Peyer's patch (tissue), 4 donors: ENCODE measurements at regions not wholly inside any gene's neighbourhood (a gene's known extent, or its start where the extent isn't known, plus 50 kb on each side); places are given as distances from the start of the nearest gene placed in this dataset.

Source experiments
- DNase-seq, 3 donors: peaks; one replicate each; pipeline ENCODE4 v3.0.0-alpha.2; 2017 to 2019
- H3K27ac ChIP-seq, 4 donors: fragments of 200-600 bp; sonication (generic); one replicate each; pipeline ENCODE4 v1.5.1; 2016 to 2019
- H3K27me3 ChIP-seq, 2 donors: fragments of 200-600 bp; sonication (generic); one replicate each; pipeline ENCODE4 v1.5.1; 2019
- H3K36me3 ChIP-seq, 3 donors: fragments of 200-600 bp; sonication (generic); one replicate each; pipeline ENCODE4 v1.5.1; 2016 to 2019
- H3K4me1 ChIP-seq, 4 donors: fragments of 200-600 bp; sonication (generic); one replicate each; pipeline ENCODE4 v1.5.1; 2016 to 2019
- H3K4me3 ChIP-seq, 4 donors: fragments of 200-600 bp; sonication (generic); 1 replicate in 3 of 4; 2 replicates in 1 of 4; pipeline ENCODE4 v1.5.1; 2016 to 2019; ENCODE audit warnings: mild to moderate bottlenecking in 1 of 4
- H3K9me3 ChIP-seq, 4 donors: fragments of 200-600 bp; sonication (generic); one replicate each; pipeline ENCODE4 v1.5.1; 2016 to 2019; ENCODE audit warnings: mild to moderate bottlenecking in 1 of 4
- POLR2A ChIP-seq, 2 donors: fragments of 450-650 bp; IDR thresholded peaks; one replicate each; pipeline ENCODE4 v1.5.1; 2017; ENCODE audit warnings: antibody characterized with exemption in 2 of 2, mild to moderate bottlenecking in 2 of 2, moderate library complexity in 2 of 2
- TF ChIP-seq, protein P1 (sequence below), 6 experiments: fragments of 450-650 bp in 4 of 6; fragments of 200-600 bp in 2 of 6; sonication (generic) in 1 of 6; IDR thresholded peaks; one replicate each; pipeline ENCODE4 v1.5.1; 2017 to 2019; ENCODE audit warnings: antibody characterized with exemption in 6 of 6, mild to moderate bottlenecking in 3 of 6, moderate library complexity in 1 of 6

DNA sequence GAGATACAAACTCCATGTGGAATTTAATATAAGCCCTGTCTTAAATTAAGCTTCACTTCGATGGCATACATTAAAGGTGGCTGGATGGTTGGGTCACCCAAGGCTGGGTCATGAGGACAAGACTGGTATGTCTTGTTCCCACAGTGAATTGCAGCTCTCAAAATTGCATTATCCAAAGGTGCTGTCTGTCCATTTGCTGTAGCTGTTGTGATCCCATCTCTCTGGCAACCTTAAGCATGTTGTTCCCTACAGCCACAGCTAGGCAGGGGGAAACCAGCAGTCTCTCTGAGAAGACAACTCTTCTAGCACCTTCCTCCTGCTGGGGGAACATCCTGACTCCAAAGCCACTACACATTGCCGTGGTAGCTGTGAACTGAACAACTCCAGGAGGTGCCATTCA, 187.0 kb downstream of the NUAK1 start:
- Histone ChIP-seq H3K36me3 (no peaks in the 10 kb centered on the region), H3K27me3 (no peaks in the 10 kb centered on the region), H3K27ac (no peak overlapping the region), H3K4me1 (no peaks in the 10 kb centered on the region), H3K9me3 (no peaks in the 10 kb centered on the region), H3K4me3 (no peak overlapping the region)
- TF ChIP-seq POLR2A (IDR thresholded peaks at IDR 0.05), result no peak
- DNase-seq, result no peak

DNA sequence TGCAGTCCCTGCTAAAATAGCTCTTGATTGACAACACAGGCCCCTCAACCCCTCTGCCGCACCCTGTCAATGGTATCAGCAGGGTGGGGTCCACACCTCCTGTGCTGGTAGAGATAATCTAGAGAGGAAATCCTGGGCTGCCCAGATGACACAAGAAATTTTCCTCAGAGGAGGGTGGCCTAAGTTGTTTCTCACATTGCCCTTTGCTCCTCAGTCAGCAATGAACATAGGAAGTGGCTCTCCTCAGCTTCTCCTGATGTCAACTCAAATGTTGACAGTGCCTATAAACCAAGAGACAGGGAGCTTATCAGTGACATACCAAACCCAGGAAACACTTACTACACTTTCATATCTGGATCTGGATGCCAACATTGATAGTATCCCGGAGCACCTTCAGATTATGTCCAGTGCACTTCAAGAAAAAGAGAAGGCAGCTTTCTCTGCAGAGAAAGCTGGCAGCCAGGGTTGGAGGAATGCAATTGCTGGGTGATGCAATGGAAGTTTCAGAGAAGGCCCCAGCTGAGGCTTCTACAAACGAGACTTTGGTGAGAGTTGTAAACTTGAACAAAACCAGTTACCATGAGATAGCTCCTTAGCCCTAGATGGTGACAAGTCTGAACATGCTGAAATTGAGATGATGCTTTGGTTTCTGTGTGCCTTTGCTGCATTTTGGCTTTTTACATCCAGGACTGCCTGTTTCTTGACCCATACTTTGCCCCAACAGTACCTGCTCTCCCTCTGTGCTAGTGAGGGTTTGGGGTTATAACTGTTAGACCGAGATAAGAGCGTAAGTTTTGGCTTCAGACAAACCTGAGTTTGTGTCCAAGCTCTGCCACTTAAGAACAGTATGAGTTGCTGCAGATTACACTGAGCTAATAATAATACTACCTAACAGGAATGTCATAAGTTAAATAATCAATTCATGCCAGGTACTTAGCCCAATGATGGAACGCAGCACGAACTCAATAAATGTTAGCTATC, 183.5 kb downstream of the NUAK1 start:
- Histone ChIP-seq H3K4me3 (no peak overlapping the region), H3K27me3 (no peaks in the 10 kb centered on the region), H3K4me1 (no peaks in the 10 kb centered on the region), H3K9me3 (no peaks in the 10 kb centered on the region), H3K36me3 (no peaks in the 10 kb centered on the region), H3K27ac (no peak overlapping the region)
- no peak for DNase-seq
- TF ChIP-seq, protein P1, sequence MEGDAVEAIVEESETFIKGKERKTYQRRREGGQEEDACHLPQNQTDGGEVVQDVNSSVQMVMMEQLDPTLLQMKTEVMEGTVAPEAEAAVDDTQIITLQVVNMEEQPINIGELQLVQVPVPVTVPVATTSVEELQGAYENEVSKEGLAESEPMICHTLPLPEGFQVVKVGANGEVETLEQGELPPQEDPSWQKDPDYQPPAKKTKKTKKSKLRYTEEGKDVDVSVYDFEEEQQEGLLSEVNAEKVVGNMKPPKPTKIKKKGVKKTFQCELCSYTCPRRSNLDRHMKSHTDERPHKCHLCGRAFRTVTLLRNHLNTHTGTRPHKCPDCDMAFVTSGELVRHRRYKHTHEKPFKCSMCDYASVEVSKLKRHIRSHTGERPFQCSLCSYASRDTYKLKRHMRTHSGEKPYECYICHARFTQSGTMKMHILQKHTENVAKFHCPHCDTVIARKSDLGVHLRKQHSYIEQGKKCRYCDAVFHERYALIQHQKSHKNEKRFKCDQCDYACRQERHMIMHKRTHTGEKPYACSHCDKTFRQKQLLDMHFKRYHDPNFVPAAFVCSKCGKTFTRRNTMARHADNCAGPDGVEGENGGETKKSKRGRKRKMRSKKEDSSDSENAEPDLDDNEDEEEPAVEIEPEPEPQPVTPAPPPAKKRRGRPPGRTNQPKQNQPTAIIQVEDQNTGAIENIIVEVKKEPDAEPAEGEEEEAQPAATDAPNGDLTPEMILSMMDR (IDR thresholded peaks at IDR 0.05), result no peak
- no peak for TF ChIP-seq POLR2A (IDR thresholded peaks at IDR 0.05)

DNA sequence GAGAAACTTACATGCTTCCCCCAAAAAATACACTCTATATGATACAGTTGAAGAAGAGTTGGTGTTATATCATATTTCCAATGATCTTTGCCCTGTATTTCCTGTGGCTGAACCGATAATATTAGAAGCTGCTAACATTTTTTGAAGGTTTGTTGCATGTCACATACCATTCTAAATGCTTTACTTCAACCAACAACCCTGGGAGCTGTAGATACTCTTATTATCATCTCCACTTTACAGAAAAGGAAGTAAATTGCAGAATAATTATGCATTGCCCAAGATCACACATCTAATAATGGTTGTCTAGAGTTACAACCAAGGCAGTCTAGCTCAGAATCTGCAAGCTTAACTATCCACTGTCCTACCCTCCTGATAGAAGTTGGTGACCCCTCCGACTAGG, 182.8 kb downstream of the NUAK1 start:
- Histone ChIP-seq H3K4me1 (no peaks in the 10 kb centered on the region), H3K9me3 (no peaks in the 10 kb centered on the region), H3K27ac (no peak overlapping the region), H3K4me3 (no peak overlapping the region), H3K36me3 (no peaks in the 10 kb centered on the region), H3K27me3 (no peaks in the 10 kb centered on the region)
- DNase-seq, result no peak
- TF ChIP-seq POLR2A (IDR thresholded peaks at IDR 0.05), result no peak
- TF ChIP-seq, protein P1 (IDR thresholded peaks at IDR 0.05), result no peak

DNA sequence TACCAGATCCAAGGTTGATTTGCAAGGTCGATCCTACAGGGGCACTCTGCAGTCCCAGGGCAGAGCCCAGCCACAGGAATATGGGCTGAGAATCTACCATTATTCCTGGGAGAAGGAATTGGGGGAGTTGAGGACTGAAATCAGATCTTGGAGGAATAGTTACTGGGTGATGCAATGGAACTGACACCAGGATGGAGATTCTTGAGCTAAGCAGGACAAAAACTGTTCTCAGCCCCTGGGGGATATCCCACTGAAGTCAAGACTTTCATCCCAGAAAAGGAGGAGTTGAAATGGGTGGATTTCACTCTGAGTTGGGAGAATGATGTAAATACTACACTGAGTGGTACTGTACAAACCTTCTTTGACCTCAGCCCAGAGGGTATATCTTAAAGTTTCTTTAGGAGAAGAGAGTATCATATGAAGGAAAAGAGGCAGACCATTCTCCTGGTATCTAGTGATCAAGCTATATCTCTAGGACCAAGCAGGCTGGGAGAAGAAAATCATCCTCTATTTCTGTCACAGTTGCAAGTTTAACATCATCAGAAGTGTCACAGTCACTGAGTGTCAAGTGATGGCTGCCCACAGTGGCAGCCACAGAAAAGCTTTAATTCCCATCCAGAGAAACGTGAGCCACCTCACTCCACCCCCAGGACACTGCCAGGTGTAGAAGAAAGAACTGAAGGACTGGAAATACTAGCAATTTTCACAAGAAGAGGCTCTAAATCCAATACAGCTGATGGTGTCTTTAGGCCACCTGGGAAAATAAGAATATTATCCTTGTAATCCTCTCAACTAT, 181.9 kb downstream of the NUAK1 start:
- Histone ChIP-seq H3K27ac (no peak overlapping the region), H3K4me3 (no peak overlapping the region), H3K27me3 (no peaks in the 10 kb centered on the region), H3K36me3 (no peaks in the 10 kb centered on the region), H3K9me3 (no peaks in the 10 kb centered on the region), H3K4me1 (no peaks in the 10 kb centered on the region)
- DNase-seq, result no peak
- no peak for TF ChIP-seq POLR2A (IDR thresholded peaks at IDR 0.05)
- TF ChIP-seq, protein P1 (IDR thresholded peaks at IDR 0.05), result no peak

DNA sequence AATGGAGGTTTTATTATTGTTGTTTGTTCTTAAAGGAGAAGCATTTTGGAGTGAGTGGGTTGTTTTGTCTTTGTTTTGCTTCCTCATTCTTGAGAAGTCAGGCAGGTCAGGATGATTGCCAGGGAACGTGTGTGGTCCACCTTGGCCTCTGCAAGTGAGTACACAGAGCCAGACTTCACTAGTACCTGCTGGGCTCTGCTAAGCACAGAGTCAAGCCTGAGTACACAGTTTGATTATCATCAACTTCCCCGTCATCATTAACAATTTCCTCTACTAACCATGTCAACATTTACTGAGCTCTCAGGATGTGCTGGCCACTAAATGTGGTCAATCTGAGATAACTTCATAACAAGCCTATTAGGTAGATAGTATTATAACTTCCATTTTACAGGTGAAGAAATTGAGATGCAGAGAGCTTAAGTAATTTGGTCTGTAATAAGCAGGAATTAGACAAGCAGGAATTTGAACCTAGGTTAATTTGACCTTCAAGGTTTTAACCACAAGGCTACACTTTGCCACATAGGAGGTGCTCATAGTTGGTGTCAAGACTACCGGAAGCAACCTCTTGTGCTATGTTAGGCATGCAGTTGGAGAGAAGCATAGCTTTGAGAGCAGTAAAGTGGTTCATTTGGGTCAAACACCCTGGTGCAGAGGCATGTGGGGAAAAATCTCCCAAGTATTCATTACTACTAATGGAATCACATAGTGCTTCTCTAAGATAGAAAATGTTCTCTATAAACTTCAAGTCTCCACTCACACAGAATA, 178.3 kb downstream of the NUAK1 start:
- Histone ChIP-seq H3K36me3 (no peaks in the 10 kb centered on the region), H3K9me3 (no peaks in the 10 kb centered on the region), H3K4me3 (no peak overlapping the region), H3K27ac (no peak overlapping the region), H3K27me3 (no peaks in the 10 kb centered on the region), H3K4me1 (no peaks in the 10 kb centered on the region)
- DNase-seq, result no peak
- TF ChIP-seq, protein P1 (IDR thresholded peaks at IDR 0.05), result no peak
- no peak for TF ChIP-seq POLR2A (IDR thresholded peaks at IDR 0.05)
